ENCODE measurements at regions not wholly inside any gene's neighbourhood (a gene's known extent, or its start where the extent isn't known, plus 50 kb on each side); places are given as distances from the start of the nearest gene placed in this dataset.
"Not testable (repeated sequence)": the region's sequence is repeated elsewhere in the genome, so short reads cannot be mapped to it uniquely, and the experiment has no call there.

DNA sequence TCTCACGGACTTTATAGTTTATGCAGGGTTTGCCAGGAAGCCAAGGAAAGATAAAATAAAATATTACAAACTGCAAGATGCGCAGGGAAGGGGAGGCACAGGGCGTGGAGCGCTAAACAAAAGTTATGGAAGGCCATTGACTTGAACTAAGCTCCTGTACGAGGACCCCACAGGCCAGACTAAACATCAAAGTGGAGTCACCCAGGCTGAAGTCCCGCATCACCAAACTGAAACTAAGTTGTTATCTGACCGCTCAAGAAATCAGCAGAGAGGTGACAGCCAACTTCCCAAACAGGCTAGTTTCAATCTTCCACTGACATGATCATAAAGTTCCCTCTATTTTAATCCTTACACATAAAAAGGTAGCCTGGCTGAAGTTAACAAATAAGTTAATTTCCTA lies 90.5 kb upstream of the YWHAQ start:
- Mint-ChIP-seq H3K36me3 (no peaks in the 10 kb centered on the region), H3K4me1 (no peaks in the 10 kb centered on the region), H3K4me3 (no peak overlapping the region), H3K27ac (no peak overlapping the region), H3K9me3 (no peaks in the 10 kb centered on the region), H3K27me3 (no peaks in the 10 kb centered on the region)

DNA sequence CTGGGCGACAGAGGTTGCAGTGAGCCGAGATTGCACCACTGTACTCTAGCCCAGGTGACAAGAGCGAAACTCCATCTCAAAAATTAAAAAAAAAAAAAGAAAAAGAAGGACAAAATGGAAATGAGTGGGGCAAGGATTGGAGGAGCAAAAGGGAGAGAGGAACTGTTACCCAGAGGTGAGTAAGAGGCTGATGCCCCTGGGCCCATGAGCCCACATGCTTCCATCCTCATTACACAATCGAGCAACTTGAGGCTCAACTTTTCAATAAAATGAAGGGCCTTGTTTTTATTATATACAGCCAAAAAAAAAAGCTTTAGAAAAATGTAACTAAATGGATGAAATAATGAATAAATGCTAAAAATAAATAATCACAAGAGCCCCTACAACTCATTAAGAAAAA lies 91.7 kb upstream of the YWHAQ start:
- no peaks in the 10 kb centered on the region for H3K4me1 Mint-ChIP-seq
- H3K9me3 Mint-ChIP-seq = no peaks in the 10 kb centered on the region
- no peaks in the 10 kb centered on the region for H3K27me3 Mint-ChIP-seq
- H3K27ac Mint-ChIP-seq = no peak overlapping the region
- H3K4me3 Mint-ChIP-seq = no peak overlapping the region
- H3K36me3 Mint-ChIP-seq = no peaks in the 10 kb centered on the region

DNA sequence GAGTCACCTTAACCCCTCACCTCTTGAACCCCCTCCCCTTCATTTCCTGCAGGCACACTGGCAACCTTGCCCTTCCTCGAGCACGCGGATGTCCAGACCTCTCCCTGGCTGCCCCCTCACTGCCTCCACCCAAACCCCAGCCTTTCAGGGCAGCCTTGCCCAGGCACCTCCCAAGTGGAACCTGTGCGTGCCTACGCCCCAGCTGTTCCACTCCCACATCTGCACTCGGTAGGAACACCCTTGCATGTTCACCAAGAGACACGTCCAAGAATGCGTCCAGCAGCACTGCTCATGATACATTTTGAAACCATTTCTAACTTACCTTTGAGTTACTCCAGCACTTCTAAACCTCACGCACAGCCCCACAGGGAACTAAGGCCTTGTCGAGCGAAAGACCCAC lies 93.8 kb upstream of the YWHAQ start:
- H3K27me3 Mint-ChIP-seq = no peaks in the 10 kb centered on the region
- H3K27ac Mint-ChIP-seq = no peak overlapping the region
- H3K4me3 Mint-ChIP-seq = no peak overlapping the region
- no peaks in the 10 kb centered on the region for H3K4me1 Mint-ChIP-seq
- H3K36me3 Mint-ChIP-seq = no peaks in the 10 kb centered on the region
- H3K9me3 Mint-ChIP-seq = no peaks in the 10 kb centered on the region

DNA sequence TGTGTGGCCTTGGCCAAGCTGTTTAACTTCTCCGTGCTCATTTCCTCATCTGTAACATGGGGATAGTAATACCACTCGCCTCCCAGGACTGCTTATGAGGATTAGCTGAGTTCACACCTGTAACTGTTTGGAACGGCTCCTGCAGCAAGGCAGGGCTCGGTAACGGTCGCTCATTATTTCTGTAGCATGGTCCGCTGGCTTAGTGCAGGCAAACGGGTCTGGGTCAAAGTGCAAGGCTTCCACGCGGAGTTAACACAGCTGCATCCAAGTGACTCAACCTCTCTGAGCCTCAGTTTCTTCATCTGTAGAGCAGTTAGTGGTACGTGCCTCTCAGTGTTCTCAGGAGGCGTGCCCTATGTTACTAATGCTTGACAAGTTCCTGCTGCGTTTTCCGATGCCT lies 94.3 kb upstream of the YWHAQ start:
- Mint-ChIP-seq H3K27ac (no peak overlapping the region), H3K27me3 (no peaks in the 10 kb centered on the region), H3K36me3 (no peaks in the 10 kb centered on the region), H3K4me1 (no peaks in the 10 kb centered on the region), H3K9me3 (no peaks in the 10 kb centered on the region), H3K4me3 (no peak overlapping the region)

DNA sequence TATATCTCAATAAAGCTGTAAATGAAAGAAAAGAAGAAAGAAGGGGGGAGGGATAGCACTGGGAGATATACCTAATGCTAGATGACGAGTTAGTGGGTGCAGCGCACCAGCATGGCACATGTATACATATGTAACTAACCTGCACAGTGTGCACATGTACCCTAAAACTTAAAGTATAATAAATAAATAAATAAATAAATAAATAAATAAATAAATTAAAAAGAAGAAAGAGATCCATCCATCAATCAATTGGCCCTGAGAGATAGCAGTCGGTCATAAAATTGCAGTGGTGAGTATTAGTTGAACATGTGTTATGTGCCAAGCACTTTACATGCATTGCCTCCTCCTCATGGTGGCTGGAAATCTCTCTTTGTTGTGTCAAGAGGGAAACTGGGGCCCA lies 95.2 kb upstream of the YWHAQ start:
- H3K27me3 Mint-ChIP-seq, H3K4me1 Mint-ChIP-seq, H3K9me3 Mint-ChIP-seq, H3K27ac Mint-ChIP-seq, H3K4me3 Mint-ChIP-seq, H3K36me3 Mint-ChIP-seq: not testable (repeated sequence)

DNA sequence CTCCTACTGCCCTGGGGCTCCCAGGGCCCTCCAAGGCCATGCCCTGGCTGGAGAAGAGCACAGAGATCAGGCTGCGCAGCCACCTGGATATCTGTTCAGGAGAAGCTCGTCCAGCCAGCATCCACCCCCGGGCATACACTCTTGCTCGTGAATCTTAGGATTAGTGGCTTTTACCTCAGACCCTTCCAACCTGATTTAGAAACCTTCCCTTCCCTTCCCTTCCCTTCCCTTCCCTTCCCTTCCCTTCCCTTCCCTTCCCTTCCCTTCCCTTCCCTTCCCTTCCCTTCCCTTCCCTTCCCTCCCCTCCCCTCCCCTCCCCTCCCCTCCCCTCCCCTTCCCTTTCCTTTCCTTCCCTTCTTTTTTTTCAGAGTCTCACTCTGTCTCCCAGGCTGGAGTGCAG lies 99.7 kb upstream of the YWHAQ start:
- not testable (repeated sequence) for H3K4me1 Mint-ChIP-seq, H3K4me3 Mint-ChIP-seq, H3K27ac Mint-ChIP-seq, H3K9me3 Mint-ChIP-seq, H3K36me3 Mint-ChIP-seq, H3K27me3 Mint-ChIP-seq

DNA sequence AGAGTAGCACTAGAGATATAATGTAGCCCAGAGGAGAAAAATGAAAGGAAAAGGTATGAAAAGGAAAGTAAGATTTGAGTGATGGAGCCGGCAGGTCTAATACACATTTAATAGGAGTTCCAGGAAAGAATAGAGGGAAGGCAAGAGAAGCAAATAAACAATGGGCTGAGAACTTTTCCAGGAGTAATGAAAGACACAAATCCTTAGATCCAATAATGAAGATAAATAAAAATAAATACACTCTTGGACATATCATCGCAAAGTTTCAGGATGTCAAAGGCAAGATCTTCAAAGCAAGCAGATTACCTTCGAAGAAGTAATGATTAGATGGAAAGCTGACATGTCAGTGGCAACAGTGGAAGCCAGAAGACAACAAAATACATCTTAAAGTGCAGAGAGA lies 102.0 kb upstream of the YWHAQ start:
- Mint-ChIP-seq H3K4me1 (peaks cover 27% of the 10 kb centered on the region), H3K36me3 (peaks cover 2% of the 10 kb centered on the region), H3K27me3 (no peaks in the 10 kb centered on the region), H3K9me3 (peaks cover 5% of the 10 kb centered on the region), H3K27ac (no peak overlapping the region), H3K4me3 (no peak overlapping the region)

DNA sequence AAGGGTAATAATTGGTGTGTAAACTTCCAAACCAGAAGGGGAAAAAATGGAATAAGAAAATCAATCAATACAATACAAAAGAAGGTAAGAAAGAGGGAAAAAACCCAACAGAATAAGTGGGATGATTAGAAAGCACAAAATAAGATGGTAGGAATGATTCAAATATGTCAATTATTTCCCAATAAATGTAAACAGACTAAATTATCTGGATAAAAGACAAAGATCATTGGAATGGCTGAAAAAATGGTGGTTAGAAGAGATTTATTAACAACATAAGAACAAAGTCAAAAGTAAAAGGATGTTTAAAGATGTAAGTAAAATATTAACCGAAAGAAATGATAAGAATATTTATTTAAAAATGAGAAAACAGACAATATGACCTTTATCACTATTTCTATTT lies 103.5 kb upstream of the YWHAQ start:
- Mint-ChIP-seq H3K27me3 (no peaks in the 10 kb centered on the region), H3K36me3 (peaks cover 2% of the 10 kb centered on the region), H3K4me1 (peaks cover 41% of the 10 kb centered on the region), H3K27ac (no peak overlapping the region), H3K9me3 (peaks cover 5% of the 10 kb centered on the region), H3K4me3 (no peak overlapping the region)

DNA sequence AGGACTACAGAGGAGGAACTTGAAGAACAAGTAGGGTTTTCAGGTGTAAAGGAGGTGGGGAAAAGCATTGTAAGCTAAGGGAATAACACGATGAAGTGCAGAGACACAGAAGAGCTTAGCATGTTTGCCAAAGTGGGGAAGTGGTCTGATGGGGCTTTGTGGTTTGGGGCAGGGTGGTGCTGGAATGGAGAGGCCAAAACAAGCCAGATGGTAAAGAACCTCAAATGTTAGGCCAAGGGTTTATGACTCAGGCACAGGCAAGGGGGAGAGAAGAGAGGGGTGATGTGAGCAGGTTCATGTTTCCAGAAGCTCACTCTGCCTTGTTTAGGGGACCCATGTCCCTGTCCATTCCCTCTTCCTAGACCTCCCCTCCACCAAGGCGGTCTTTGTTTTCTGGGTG lies 104.5 kb upstream of the YWHAQ start:
- H3K4me1 Mint-ChIP-seq = peaks cover 45% of the 10 kb centered on the region
- H3K27me3 Mint-ChIP-seq = no peaks in the 10 kb centered on the region
- H3K4me3 Mint-ChIP-seq = no peak overlapping the region
- peaks cover 2% of the 10 kb centered on the region for H3K36me3 Mint-ChIP-seq
- H3K27ac Mint-ChIP-seq = peak overlapping the region; percentile 10
- H3K9me3 Mint-ChIP-seq = peaks cover 5% of the 10 kb centered on the region

DNA sequence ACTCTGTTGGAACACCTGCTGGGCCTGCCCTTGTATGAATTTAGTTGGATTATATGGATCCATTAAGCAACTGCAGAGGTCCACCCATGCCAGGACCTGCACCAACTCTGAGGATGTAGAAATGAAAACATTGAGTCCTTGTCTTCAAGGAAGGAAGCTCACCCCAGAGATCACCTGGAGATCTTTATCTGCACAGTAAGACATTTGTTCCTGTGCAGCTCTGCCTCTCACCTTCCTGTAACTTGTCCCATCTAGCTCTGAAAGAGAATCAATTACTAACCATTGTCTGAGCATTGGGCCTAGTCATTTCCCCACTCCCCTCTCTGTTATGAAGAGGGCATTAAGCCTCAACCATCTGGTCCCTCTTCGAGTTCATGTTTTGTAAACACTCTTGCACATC lies 105.2 kb upstream of the YWHAQ start:
- no peak overlapping the region for H3K4me3 Mint-ChIP-seq
- H3K27ac Mint-ChIP-seq = peak overlapping the region; percentile 36
- H3K27me3 Mint-ChIP-seq = no peaks in the 10 kb centered on the region
- peaks cover 5% of the 10 kb centered on the region for H3K9me3 Mint-ChIP-seq
- H3K4me1 Mint-ChIP-seq = peaks cover 47% of the 10 kb centered on the region
- H3K36me3 Mint-ChIP-seq = peaks cover 2% of the 10 kb centered on the region

DNA sequence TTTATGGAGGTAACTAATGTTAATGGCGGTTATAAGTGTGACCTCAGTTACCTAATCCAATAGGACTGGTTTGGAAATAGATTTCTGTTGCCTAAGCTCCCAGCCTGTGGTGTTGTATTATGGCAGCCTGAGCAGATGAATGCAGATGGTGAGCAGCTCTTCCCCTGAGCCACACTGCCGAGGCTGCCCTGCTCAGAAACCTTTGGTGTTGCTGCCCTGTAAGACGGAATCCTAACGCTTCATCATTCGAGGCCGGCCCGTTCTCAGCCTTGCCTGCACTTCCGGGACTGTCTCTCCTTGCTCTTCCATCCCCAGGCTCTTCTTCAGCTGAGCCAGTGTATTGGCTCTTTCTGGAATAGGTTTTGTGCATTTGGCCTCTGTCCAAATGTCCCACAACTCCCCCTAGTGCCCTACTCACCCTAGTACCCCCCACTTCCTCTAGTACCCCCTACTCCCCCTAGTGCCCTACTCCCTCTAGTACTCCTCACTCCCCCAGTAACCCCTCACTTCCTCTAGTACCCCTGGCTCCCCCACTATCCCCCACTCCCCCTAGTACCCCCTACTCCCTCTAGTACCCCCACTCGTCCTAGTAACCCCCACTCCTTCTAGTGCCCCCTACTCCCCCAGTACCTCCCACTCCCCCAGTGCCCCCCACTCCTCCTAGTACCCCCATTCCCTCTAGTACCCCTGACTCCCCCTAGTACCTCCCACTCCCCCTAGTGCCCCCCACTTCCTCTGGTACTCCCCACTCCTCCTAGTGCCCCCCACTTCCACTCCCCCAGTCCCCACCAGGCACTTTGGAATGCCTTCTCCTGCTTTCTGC lies 106.0 kb upstream of the TAF1B start:
- Mint-ChIP-seq H3K4me3 (no peak overlapping the region), H3K36me3 (peaks cover 2% of the 10 kb centered on the region), H3K27me3 (no peaks in the 10 kb centered on the region), H3K9me3 (peaks cover 5% of the 10 kb centered on the region), H3K4me1 (peaks cover 51% of the 10 kb centered on the region), H3K27ac (peak overlapping the region; percentile 67)

DNA sequence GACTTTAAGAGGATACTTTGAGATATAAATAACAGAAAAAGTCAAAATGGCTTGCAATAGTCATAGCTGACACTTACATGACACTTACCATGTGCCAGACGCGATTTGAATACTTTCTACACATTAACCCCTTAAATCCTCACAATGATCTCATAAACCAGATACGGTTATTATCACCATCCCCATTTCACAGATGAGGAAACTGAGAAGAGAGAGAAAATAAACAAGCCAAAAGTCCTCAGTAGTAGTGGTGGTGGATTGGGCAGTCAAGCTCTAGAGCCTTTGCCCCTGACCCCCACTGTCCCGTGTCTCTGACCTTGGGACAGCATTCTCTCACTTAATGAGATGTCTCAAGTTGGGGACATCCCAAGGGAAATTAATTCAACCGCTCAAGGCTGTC lies 105.2 kb upstream of the TAF1B start:
- Mint-ChIP-seq H3K9me3 (peaks cover 5% of the 10 kb centered on the region), H3K27me3 (no peaks in the 10 kb centered on the region), H3K4me1 (peaks cover 51% of the 10 kb centered on the region), H3K4me3 (peak overlapping the region; percentile 21), H3K36me3 (peaks cover 2% of the 10 kb centered on the region), H3K27ac (no peak overlapping the region)

DNA sequence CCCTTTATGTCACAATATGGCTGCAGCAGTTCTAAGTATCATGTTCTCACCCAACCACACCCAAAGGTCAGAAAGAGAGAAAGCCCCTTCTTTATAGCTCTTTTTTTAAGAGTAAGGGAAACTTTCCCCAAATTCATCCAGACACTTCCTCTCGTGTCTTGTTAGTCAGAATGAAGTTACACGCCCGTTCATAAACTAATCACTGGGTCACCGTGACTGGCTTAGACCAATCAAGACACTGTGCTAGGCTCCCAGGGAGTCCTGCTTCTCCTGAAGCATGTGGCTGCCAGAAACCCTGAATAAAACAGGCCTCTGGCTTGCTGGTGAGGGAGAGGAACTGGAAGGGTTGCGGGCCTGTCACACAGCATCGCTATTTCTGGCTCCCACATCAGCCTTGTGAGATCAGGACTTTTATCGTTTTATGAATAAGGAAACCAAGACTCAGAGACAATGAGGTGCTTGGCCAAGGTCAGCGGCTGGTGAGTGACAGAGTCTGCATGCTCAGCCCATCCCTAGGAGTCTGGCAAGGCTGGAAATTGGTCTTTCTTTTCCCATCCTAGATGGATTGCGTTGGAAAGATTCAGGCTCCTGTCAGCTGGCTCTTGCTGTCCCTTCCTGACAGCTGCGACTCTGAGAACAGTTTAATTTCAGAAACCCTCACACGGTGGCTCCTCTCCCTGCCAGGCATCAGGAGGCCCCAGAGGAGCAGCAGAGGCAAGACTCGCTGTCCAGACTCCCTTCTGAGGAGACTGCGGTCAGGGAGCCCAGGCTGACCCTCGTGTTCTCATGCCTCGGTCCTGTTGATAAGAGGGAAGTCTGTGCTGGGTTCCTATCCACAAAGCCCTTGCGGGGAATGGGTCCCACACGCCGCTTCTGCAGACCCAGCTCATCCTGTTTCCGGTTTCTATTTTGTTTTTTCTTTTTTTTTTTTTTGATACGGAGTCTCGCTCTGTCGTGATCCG lies 104.5 kb upstream of the TAF1B start:
- Mint-ChIP-seq H3K27me3 (no peaks in the 10 kb centered on the region), H3K4me3 (peak overlapping the region; percentile 83), H3K27ac (peak overlapping the region; percentile 81), H3K36me3 (peaks cover 2% of the 10 kb centered on the region), H3K4me1 (peaks cover 51% of the 10 kb centered on the region), H3K9me3 (peaks cover 5% of the 10 kb centered on the region)

DNA sequence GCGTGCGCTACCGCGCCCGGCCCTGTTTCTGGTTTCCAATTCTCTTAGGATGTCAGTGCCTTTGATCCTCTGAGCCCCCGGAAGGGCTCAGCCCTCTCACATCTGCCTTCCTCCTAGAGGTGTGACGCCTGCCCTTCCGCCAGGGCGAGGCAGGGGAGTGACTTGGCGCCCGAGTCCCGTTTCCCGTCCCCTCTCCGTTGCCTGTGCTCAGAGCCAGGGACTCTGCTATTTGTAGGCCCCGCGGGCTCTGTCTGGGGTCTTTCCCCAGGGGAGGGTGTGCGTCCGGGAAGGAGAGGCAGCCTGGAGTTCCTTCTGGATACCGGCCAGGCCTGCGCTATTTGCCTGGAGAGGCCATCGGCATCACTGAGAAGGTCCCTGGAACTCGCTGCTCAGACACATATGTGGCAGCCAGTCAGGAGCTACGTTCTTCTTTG lies 103.7 kb upstream of the TAF1B start:
- Mint-ChIP-seq H3K27me3 (no peaks in the 10 kb centered on the region), H3K4me3 (peak overlapping the region; percentile 83), H3K36me3 (peaks cover 2% of the 10 kb centered on the region), H3K27ac (peak overlapping the region; percentile 81), H3K9me3 (no peaks in the 10 kb centered on the region), H3K4me1 (peaks cover 51% of the 10 kb centered on the region)

DNA sequence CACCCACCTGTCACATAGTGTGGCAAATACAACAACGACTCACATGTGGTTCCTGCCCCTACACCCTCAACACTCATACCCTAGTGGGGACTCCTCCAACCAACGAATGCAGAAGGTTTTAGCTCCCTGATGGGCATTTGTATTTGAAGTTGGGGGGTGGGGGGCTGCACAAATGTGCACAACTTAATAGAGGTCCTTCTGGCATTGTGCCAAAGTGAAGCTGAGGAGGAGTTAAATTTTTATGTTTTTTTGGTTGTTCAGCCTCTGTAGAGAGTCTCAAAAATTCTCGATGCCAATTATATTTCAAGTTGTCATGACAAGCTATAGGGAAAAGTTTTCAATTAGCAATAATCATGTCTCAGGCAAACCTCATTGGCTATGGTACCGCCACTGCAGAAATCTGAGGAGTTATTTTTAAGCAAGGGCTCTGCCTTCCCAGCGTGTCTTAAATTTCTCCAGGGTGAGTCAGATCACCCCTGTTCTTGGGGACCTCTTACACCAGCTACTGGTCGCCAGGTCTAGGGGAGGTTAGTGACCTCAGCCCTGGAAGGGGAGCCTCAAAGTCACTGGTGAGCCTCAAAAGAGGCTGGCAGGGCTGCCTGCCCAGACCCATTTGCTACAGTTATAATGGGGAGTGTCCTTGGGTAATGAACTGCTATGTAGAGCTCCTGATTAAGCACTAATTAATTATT lies 102.7 kb upstream of the TAF1B start:
- Mint-ChIP-seq H3K27ac (no peak overlapping the region), H3K9me3 (no peaks in the 10 kb centered on the region), H3K36me3 (no peaks in the 10 kb centered on the region), H3K4me1 (peaks cover 43% of the 10 kb centered on the region), H3K27me3 (no peaks in the 10 kb centered on the region), H3K4me3 (no peak overlapping the region)

DNA sequence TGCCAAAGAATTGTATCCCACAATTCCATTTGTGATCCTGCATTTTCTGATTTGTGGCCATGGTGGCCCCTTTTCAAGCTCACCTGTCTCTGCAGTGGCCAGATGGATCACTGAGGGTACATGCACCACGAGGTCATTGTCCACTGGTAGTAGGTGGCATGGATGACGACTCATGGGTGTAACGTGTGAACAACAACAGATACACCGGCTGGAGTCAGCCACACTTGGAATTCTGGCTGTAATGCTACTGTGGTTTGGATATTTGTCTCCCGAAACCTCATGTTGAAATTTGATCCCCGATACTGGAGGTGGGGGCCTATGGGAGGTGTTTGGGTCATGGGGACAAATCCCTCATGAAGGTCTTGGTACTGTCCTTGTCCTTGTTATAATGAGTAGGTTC lies 102.2 kb upstream of the TAF1B start:
- H3K4me3 Mint-ChIP-seq = no peak overlapping the region
- no peak overlapping the region for H3K27ac Mint-ChIP-seq
- H3K36me3 Mint-ChIP-seq = no peaks in the 10 kb centered on the region
- H3K4me1 Mint-ChIP-seq = peaks cover 37% of the 10 kb centered on the region
- no peaks in the 10 kb centered on the region for H3K27me3 Mint-ChIP-seq
- H3K9me3 Mint-ChIP-seq = no peaks in the 10 kb centered on the region

Data from activated naive CD4-positive, alpha-beta T cell treated with anti-CD3 and anti-CD28 coated beads, Interleukin-2, amount 50 U/mL, for 24 hours (primary cell).